ENCODE measurements at regions not wholly inside any gene's neighbourhood (a gene's known extent, or its start where the extent isn't known, plus 50 kb on each side); places are given as distances from the start of the nearest gene placed in this dataset.
"Not testable (repeated sequence)": the region's sequence is repeated elsewhere in the genome, so short reads cannot be mapped to it uniquely, and the experiment has no call there.

DNA sequence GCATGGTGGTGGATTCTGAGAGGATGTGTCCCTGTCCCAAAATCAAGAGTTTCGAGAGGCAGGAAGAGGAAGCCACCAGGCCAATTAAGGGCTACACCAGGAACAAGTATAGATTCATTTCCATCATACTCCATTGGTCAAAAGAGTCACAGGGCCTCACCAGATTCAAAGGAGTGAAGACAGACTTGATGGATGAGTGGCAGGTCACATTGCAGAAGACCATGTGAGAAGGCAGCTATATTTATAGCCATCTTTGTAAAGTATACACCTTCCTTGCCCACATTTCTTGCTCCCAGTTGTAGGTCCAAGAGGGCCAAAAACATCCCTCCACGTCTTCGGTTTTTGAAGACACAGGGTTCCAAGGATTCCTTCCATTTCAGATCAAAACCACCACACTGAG lies 406.0 kb downstream of the BCOR start:
- Histone ChIP-seq H3K36me3 (no peaks in the 10 kb centered on the region), H3K4me3 (replicated peaks in 1 of 3) (no peak overlapping the region), H3K27me3 (no peaks in the 10 kb centered on the region), H3K4me1 (peaks cover 0 to 9% of the 10 kb centered on the region in 2 donors), H3K27ac (no peak overlapping the region), H3K9me3 (no peaks in the 10 kb centered on the region)
- TF ChIP-seq, protein P1, sequence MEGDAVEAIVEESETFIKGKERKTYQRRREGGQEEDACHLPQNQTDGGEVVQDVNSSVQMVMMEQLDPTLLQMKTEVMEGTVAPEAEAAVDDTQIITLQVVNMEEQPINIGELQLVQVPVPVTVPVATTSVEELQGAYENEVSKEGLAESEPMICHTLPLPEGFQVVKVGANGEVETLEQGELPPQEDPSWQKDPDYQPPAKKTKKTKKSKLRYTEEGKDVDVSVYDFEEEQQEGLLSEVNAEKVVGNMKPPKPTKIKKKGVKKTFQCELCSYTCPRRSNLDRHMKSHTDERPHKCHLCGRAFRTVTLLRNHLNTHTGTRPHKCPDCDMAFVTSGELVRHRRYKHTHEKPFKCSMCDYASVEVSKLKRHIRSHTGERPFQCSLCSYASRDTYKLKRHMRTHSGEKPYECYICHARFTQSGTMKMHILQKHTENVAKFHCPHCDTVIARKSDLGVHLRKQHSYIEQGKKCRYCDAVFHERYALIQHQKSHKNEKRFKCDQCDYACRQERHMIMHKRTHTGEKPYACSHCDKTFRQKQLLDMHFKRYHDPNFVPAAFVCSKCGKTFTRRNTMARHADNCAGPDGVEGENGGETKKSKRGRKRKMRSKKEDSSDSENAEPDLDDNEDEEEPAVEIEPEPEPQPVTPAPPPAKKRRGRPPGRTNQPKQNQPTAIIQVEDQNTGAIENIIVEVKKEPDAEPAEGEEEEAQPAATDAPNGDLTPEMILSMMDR (IDR thresholded peaks at IDR 0.05): no peak
- no peak for TF ChIP-seq POLR2A (IDR thresholded peaks at IDR 0.05)
- no peak for DNase-seq
- intact Hi-C loops (cut with DNase I): no loop called here
- 96 to 100% methylated on average over 3 of the region's 3 CpGs for WGBS, 2 donors

DNA sequence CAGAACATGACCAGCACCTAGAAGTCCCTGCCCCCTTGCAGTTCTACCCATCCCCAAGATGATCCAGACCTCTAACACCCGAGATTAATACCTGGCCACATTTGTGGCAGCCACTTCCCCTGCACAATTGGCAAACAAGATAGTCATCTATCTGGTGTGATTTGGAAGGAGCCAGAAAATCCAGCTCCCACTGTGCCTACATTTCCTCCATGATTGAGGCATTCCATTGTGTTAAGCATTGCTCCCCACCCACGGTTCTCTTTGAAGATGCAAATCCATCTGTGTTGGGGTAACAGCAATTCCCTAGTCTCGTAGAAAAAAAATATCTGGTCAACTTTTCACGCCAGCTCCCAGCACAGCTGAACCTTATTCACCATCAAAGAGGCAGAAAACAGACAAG lies 405.0 kb downstream of the BCOR start:
- TF ChIP-seq, protein P1 (IDR thresholded peaks at IDR 0.05): no peak
- no peak for TF ChIP-seq POLR2A (IDR thresholded peaks at IDR 0.05)
- H3K27me3 ChIP-seq: no peaks in the 10 kb centered on the region
- 77 to 90% methylated on average over 4 of the region's 4 CpGs for WGBS, 2 donors
- no peak overlapping the region for H3K4me3 ChIP-seq (replicated peaks in 1 of 3)
- no peak overlapping the region for H3K27ac ChIP-seq
- H3K36me3 ChIP-seq: no peaks in the 10 kb centered on the region
- no peaks in the 10 kb centered on the region for H3K9me3 ChIP-seq
- intact Hi-C loops (cut with DNase I): no loop called here
- peaks cover 0 to 5% of the 10 kb centered on the region in 2 donors for H3K4me1 ChIP-seq
- no peak for DNase-seq

DNA sequence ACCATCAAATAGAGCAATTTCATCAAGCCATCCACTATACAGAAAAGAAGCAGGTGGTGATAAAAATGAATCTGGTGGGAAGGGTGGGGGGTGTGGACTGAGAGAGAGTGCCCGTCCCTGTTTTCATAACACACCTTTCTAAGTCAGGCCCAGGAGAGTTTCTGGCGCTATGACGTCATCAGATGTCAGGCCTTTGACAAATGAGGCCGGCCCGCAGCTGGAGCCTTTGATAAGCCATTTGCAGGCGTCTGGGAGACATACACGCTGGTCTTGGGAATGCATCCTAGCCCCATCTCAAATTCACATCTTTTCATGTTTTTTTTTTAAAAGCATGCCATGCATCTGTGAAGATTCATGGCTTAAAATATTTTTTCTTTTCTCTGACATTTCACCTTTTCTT lies 404.5 kb downstream of the BCOR start:
- intact Hi-C loops (cut with DNase I): no loop called here
- H3K4me1 ChIP-seq: peaks cover 0 to 3% of the 10 kb centered on the region in 2 donors
- no peaks in the 10 kb centered on the region for H3K27me3 ChIP-seq
- TF ChIP-seq, protein P1 (IDR thresholded peaks at IDR 0.05): no peak
- TF ChIP-seq POLR2A (IDR thresholded peaks at IDR 0.05): no peak
- no peak overlapping the region for H3K4me3 ChIP-seq (replicated peaks in 1 of 3)
- no peaks in the 10 kb centered on the region for H3K9me3 ChIP-seq
- no peak for DNase-seq
- H3K36me3 ChIP-seq: no peaks in the 10 kb centered on the region
- no peak overlapping the region for H3K27ac ChIP-seq
- 74 to 83% methylated on average over 7 of the region's 7 CpGs for WGBS, 2 donors

DNA sequence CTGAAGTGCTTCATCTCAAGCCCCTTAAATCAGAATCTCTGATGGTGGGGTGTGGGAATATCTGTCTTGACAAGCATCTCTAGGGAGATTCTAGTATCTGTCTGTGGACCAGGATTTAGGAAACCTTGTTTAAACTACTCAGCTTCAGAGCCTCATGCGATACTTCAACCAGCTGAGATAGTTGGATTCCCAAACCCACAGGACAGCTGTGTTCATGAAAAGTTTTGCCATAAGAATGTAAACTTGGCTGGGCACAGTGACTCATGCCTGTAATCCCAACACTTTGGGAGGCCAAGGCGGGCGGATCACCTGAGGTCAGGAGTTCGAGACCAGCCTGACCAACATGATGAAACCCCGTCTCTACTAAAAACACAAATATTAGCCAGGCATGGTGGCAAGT lies 395.1 kb downstream of the BCOR start:
- H3K27ac ChIP-seq: not testable (repeated sequence)

DNA sequence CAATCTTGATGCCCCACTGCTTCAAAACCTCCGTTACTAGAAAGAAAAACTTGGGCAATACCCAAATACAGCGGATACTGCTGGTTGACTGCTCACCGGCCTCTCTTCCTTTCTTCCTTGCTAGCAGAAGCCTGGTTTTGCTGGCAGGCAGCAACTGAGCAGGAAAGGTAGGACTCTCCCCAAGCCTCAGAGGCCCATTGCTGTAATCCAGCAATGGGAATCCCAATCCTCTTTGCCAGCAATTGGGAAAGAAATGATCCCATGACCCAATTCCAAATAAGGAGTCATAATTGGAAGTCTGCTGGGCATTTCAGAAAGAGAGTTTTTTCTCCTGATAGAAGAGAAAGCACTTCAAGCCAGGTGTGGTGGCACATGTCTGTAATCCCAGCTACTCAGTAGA lies 394.5 kb downstream of the BCOR start:
- no peaks in the 10 kb centered on the region for H3K9me3 ChIP-seq
- H3K4me1 ChIP-seq: peaks cover 0 to 8% of the 10 kb centered on the region in 2 donors
- no peak overlapping the region for H3K27ac ChIP-seq
- intact Hi-C loops (cut with DNase I): no loop called here
- TF ChIP-seq POLR2A (IDR thresholded peaks at IDR 0.05): no peak
- TF ChIP-seq, protein P1 (IDR thresholded peaks at IDR 0.05): no peak
- no peaks in the 10 kb centered on the region for H3K36me3 ChIP-seq
- no peaks in the 10 kb centered on the region for H3K27me3 ChIP-seq
- H3K4me3 ChIP-seq (replicated peaks in 1 of 3): no peak overlapping the region
- 21 to 33% methylated on average over 2 to 3 of the region's 3 CpGs for WGBS, 2 donors
- peak; percentile 20 to 42 for DNase-seq

More for the DNA sequence above, 395.1 kb downstream of the BCOR start:
- H3K27me3 ChIP-seq; intact Hi-C loops (cut with DNase I); H3K4me3 ChIP-seq (replicated peaks in 1 of 3); DNase-seq; H3K36me3 ChIP-seq; H3K9me3 ChIP-seq; H3K4me1 ChIP-seq: not testable (repeated sequence)
- WGBS, 2 donors: 88 to 100% methylated on average over 1 to 3 of the region's 5 CpGs

DNA sequence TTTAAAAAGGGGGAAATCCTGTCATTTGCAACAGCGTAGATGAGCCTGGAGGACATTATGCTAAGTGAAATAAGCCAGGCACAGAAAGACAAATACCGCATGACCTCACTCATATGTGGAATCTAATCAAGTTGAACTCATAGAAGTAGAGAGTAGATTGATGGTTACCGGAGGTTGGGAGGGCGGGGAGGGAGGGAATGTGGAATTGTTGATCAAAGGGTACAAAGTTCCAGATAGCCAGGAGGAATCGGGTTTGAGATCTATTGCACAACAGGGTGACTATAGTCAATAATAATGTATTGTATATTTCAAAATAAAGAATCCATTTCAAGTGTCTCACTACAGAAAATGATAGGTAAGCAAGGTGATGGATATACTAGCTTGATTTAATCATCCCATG lies 393.2 kb downstream of the BCOR start:
- no peak for DNase-seq
- TF ChIP-seq POLR2A (IDR thresholded peaks at IDR 0.05): no peak
- TF ChIP-seq, protein P1 (IDR thresholded peaks at IDR 0.05): no peak
- no peaks in the 10 kb centered on the region for H3K36me3 ChIP-seq
- H3K27me3 ChIP-seq: no peaks in the 10 kb centered on the region
- no peak overlapping the region for H3K27ac ChIP-seq
- H3K4me3 ChIP-seq (replicated peaks in 1 of 3): no peak overlapping the region
- intact Hi-C loops (cut with DNase I): no loop called here
- 98 to 99% methylated on average over 5 of the region's 5 CpGs for WGBS, 2 donors
- peaks cover 0 to 8% of the 10 kb centered on the region in 2 donors for H3K4me1 ChIP-seq
- H3K9me3 ChIP-seq: no peaks in the 10 kb centered on the region

All from thyroid gland (tissue), 4 donors.